ENCODE measurements at regions not wholly inside any gene's neighbourhood (a gene's known extent, or its start where the extent isn't known, plus 50 kb on each side); places are given as distances from the start of the nearest gene placed in this dataset.

DNA sequence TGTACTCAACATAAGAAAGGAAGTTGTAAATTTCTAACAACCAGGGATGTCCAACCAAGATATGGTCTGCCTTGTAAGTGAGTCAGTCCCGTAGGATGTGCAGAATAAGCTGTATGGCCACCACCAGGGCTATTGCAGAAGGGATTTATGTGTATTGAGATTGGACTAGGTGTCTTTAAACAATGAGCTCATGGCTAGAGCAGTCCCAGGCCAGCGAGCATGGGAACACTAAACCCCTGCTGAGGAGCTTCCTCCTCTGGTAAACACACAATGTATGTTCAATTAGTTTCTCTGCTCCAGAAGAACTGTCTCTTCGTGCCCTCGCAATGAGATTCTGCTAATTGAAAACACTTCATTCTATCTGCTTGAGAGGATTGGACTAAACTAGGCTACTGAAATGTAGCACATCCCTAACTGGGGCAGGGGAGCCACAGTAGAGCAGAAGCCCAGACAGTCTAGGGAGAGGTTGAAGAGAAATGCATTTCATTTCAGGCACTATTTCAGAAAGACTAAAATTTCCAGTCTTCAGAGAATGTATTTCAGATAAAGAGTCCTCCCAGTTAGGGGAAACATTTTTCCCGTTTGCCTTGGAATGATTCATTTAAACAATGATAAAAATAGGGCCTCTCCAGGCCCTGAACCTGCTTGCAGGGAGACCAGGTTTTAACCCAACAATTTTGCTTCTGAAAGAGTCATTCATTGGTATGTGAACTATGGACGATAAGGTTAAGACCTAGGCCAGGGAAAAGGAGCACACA is 154.7 kb downstream of the FAM114A2 start:
- Histone ChIP-seq H3K9me3 (no peaks in the 10 kb centered on the region), H3K36me3 (no peaks in the 10 kb centered on the region), H3K27ac (no peak overlapping the region), H3K4me2 (no peak overlapping the region), H3K4me1 (no peaks in the 10 kb centered on the region), H3K4me3 (no peak overlapping the region), H3K9ac (no peak overlapping the region), H4K20me1 (no peaks in the 10 kb centered on the region), H3K27me3 (no peaks in the 10 kb centered on the region)
- no peak for TF ChIP-seq Cebpa-rat (IDR thresholded peaks at IDR 0.05)

DNA sequence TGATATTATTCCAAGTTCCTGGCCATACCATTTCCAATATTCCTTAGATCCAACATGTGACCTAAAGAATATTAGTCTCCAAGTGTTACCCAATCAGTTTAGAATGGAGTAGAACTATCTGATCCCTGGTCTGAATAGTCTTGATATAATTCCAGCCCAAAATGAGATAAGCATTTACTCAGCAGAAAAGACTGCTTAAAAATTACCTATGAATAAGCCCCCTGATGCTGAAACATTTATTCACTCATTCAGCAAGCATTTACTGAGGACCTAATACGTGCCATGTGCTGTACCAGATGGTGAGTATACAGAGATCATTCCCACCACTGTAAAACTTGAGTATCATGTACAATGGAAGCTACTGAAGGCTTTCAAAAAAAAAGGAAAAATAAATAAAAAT is 157.0 kb downstream of the FAM114A2 start:
- Histone ChIP-seq H3K4me3 (no peak overlapping the region), H3K27me3 (no peaks in the 10 kb centered on the region), H3K9ac (no peak overlapping the region), H3K4me2 (no peak overlapping the region), H3K4me1 (no peaks in the 10 kb centered on the region), H3K27ac (no peak overlapping the region), H4K20me1 (no peaks in the 10 kb centered on the region), H3K36me3 (no peaks in the 10 kb centered on the region), H3K9me3 (no peaks in the 10 kb centered on the region)
- TF ChIP-seq Cebpa-rat (IDR thresholded peaks at IDR 0.05) = no peak

- Histone ChIP-seq H3K9ac (no peak overlapping the region), H3K4me3 (no peak overlapping the region), H3K4me1 (no peaks in the 10 kb centered on the region), H3K4me2 (no peak overlapping the region), H3K36me3 (no peaks in the 10 kb centered on the region), H3K27ac (no peak overlapping the region), H3K27me3 (no peaks in the 10 kb centered on the region), H3K9me3 (no peaks in the 10 kb centered on the region), H4K20me1 (no peaks in the 10 kb centered on the region)
- no peak for TF ChIP-seq Cebpa-rat (IDR thresholded peaks at IDR 0.05)
These were observed 158.6 kb downstream of the FAM114A2 start for GRCh38 chr5:153880106-153880505.

DNA sequence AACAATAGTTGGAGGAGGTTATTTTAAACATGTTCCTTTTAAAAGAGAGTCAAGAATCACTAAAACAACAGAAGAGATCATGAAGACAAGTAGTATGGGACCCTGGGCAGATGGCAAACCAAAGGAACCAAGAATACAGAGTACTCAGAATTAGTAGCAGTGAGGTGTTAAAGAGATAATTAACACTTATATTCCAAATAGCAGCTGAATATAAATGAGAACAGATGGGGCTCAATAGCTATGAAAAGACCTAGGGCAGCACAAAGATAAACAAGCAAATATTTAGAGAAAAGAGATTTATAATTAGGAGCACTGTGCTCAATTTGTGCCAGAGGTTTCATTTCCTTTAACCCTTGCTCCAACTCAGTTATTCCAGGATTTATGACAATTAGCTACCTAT is 159.1 kb downstream of the FAM114A2 start:
- Histone ChIP-seq H3K27ac (no peak overlapping the region), H3K36me3 (no peaks in the 10 kb centered on the region), H3K9ac (no peak overlapping the region), H3K4me1 (no peaks in the 10 kb centered on the region), H3K9me3 (no peaks in the 10 kb centered on the region), H4K20me1 (no peaks in the 10 kb centered on the region), H3K4me2 (no peak overlapping the region), H3K27me3 (no peaks in the 10 kb centered on the region), H3K4me3 (no peak overlapping the region)
- TF ChIP-seq Cebpa-rat (IDR thresholded peaks at IDR 0.05) = no peak

GRCh38 chr5:153866176-153866575 is 172.5 kb downstream of the FAM114A2 start:
- Histone ChIP-seq H3K4me3 (no peak overlapping the region), H3K27me3 (no peaks in the 10 kb centered on the region), H3K9me3 (no peaks in the 10 kb centered on the region), H3K9ac (no peak overlapping the region), H3K4me2 (no peak overlapping the region), H3K4me1 (no peaks in the 10 kb centered on the region), H3K36me3 (no peaks in the 10 kb centered on the region), H4K20me1 (no peaks in the 10 kb centered on the region), H3K27ac (no peak overlapping the region)
- no peak for TF ChIP-seq Cebpa-rat (IDR thresholded peaks at IDR 0.05)

DNA sequence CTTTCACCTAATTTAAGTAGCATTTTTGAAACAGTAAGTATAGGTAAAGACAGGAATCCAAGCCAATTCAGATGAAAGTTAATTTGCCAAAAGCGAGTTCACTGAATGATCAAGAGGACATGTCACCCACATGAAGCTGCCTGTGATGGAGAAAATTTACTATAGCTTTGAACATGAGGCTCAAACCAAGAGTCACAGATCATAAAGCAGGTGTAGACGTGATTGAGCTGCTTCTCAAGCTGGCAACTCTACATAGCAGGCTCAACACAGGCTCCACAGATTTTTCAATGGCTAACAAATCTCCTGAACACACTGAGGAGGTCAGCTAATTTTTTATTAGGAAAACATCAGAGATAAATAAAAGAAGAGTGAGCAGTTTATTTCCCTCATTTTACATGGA is 173.7 kb downstream of the FAM114A2 start:
- Histone ChIP-seq H3K27me3 (no peaks in the 10 kb centered on the region), H4K20me1 (no peaks in the 10 kb centered on the region), H3K9me3 (no peaks in the 10 kb centered on the region), H3K4me1 (no peaks in the 10 kb centered on the region), H3K9ac (no peak overlapping the region), H3K4me3 (no peak overlapping the region), H3K36me3 (no peaks in the 10 kb centered on the region), H3K4me2 (no peak overlapping the region), H3K27ac (no peak overlapping the region)
- no peak for TF ChIP-seq Cebpa-rat (IDR thresholded peaks at IDR 0.05)

GRCh38 chr5:153863951-153864350 is 174.8 kb downstream of the FAM114A2 start:
- Histone ChIP-seq H3K9ac (no peak overlapping the region), H4K20me1 (no peaks in the 10 kb centered on the region), H3K9me3 (no peaks in the 10 kb centered on the region), H3K4me1 (no peaks in the 10 kb centered on the region), H3K27me3 (no peaks in the 10 kb centered on the region), H3K4me2 (no peak overlapping the region), H3K4me3 (no peak overlapping the region), H3K36me3 (no peaks in the 10 kb centered on the region), H3K27ac (no peak overlapping the region)
- no peak for TF ChIP-seq Cebpa-rat (IDR thresholded peaks at IDR 0.05)

Measured in BLaER1 (cell line).